ENCODE measurements at regions not wholly inside any gene's neighbourhood (a gene's known extent, or its start where the extent isn't known, plus 50 kb on each side); places are given as distances from the start of the nearest gene placed in this dataset.

GRCh38 chr13:103788061-103788652 lies 721.9 kb upstream of the SLC10A2 start:
- no peak overlapping the region for H3K4me2 ChIP-seq (ENCODE audit: insufficient read depth, low read length)
- peaks cover 5% of the 10 kb centered on the region for H3K9me3 ChIP-seq (ENCODE audit: low read depth, low read length)
- H3K4me1 ChIP-seq (ENCODE audit: insufficient read depth, low read length), result no peaks in the 10 kb centered on the region
- no peaks in the 10 kb centered on the region for H4K20me1 ChIP-seq (ENCODE audit: insufficient read depth, low read length)
- H3K27me3 ChIP-seq (ENCODE audit: insufficient read depth, low read length), result no peaks in the 10 kb centered on the region
- H3K36me3 ChIP-seq (ENCODE audit: insufficient read depth, low read length), result no peaks in the 10 kb centered on the region
- no peaks in the 10 kb centered on the region for H3K79me2 ChIP-seq (ENCODE audit: insufficient read depth, low read length)
- H3K4me3 ChIP-seq (ENCODE audit: insufficient read depth, low read length), result no peak overlapping the region
- TF ChIP-seq CTCF (IDR thresholded peaks at IDR 0.05; ENCODE audit: extremely low read depth, low read depth, low read length), result no peak
- no peak overlapping the region for H2AFZ ChIP-seq (ENCODE audit: low read length)
- DNase-seq (ENCODE audit: insufficient read length, low spot score, missing footprints), result no peak
- H3K27ac ChIP-seq (ENCODE audit: low read depth, low read length), result no peak overlapping the region

- H3K4me3 ChIP-seq (ENCODE audit: insufficient read depth, low read length), result no peak overlapping the region
- H3K36me3 ChIP-seq (ENCODE audit: insufficient read depth, low read length), result no peaks in the 10 kb centered on the region
- H4K20me1 ChIP-seq (ENCODE audit: insufficient read depth, low read length), result no peaks in the 10 kb centered on the region
- H3K4me2 ChIP-seq (ENCODE audit: insufficient read depth, low read length), result no peak overlapping the region
- no peak for DNase-seq (ENCODE audit: insufficient read length, low spot score, missing footprints)
- H3K4me1 ChIP-seq (ENCODE audit: insufficient read depth, low read length), result no peaks in the 10 kb centered on the region
- peaks cover 3% of the 10 kb centered on the region for H3K9me3 ChIP-seq (ENCODE audit: low read depth, low read length)
- no peak overlapping the region for H3K27ac ChIP-seq (ENCODE audit: low read depth, low read length)
- no peaks in the 10 kb centered on the region for H3K27me3 ChIP-seq (ENCODE audit: insufficient read depth, low read length)
- TF ChIP-seq CTCF (IDR thresholded peaks at IDR 0.05; ENCODE audit: extremely low read depth, low read depth, low read length), result no peak
- no peak overlapping the region for H2AFZ ChIP-seq (ENCODE audit: low read length)
- H3K79me2 ChIP-seq (ENCODE audit: insufficient read depth, low read length), result no peaks in the 10 kb centered on the region
Measured at GRCh38 chr13:103772576-103772975, 706.4 kb upstream of the SLC10A2 start.

- no peak for TF ChIP-seq CTCF (IDR thresholded peaks at IDR 0.05; ENCODE audit: extremely low read depth, low read depth, low read length)
- Histone ChIP-seq H3K9me3 (ENCODE audit: low read depth, low read length) (no peaks in the 10 kb centered on the region), H3K4me1 (ENCODE audit: insufficient read depth, low read length) (no peaks in the 10 kb centered on the region), H3K79me2 (ENCODE audit: insufficient read depth, low read length) (no peaks in the 10 kb centered on the region), H2AFZ (ENCODE audit: low read length) (no peak overlapping the region), H4K20me1 (ENCODE audit: insufficient read depth, low read length) (no peaks in the 10 kb centered on the region), H3K4me3 (ENCODE audit: insufficient read depth, low read length) (no peak overlapping the region), H3K27me3 (ENCODE audit: insufficient read depth, low read length) (no peaks in the 10 kb centered on the region), H3K36me3 (ENCODE audit: insufficient read depth, low read length) (no peaks in the 10 kb centered on the region), H3K4me2 (ENCODE audit: insufficient read depth, low read length) (no peak overlapping the region), H3K27ac (ENCODE audit: low read depth, low read length) (no peak overlapping the region)
- peak; percentile 5 for DNase-seq (ENCODE audit: insufficient read length, low spot score, missing footprints)
Measured at GRCh38 chr13:103762523-103762922, 696.3 kb upstream of the SLC10A2 start.

GRCh38 chr13:103759361-103759760 lies 693.1 kb upstream of the SLC10A2 start:
- Histone ChIP-seq H3K4me2 (ENCODE audit: insufficient read depth, low read length) (no peak overlapping the region), H3K79me2 (ENCODE audit: insufficient read depth, low read length) (no peaks in the 10 kb centered on the region), H2AFZ (ENCODE audit: low read length) (no peak overlapping the region), H4K20me1 (ENCODE audit: insufficient read depth, low read length) (no peaks in the 10 kb centered on the region), H3K27ac (ENCODE audit: low read depth, low read length) (no peak overlapping the region), H3K9me3 (ENCODE audit: low read depth, low read length) (no peaks in the 10 kb centered on the region), H3K36me3 (ENCODE audit: insufficient read depth, low read length) (no peaks in the 10 kb centered on the region), H3K27me3 (ENCODE audit: insufficient read depth, low read length) (no peaks in the 10 kb centered on the region), H3K4me3 (ENCODE audit: insufficient read depth, low read length) (no peak overlapping the region), H3K4me1 (ENCODE audit: insufficient read depth, low read length) (no peaks in the 10 kb centered on the region)
- no peak for TF ChIP-seq CTCF (IDR thresholded peaks at IDR 0.05; ENCODE audit: extremely low read depth, low read depth, low read length)
- no peak for DNase-seq (ENCODE audit: insufficient read length, low spot score, missing footprints)

All from osteoblast (primary cell).